Stimulated activated CD8-positive, alpha-beta memory T cell treated with anti-CD3 and anti-CD28 coated beads, Interleukin-15, amount 100 ng/mL, for 1 hour (primary cell): ENCODE measurements at regions not wholly inside any gene's neighbourhood (a gene's known extent, or its start where the extent isn't known, plus 50 kb on each side); places are given as distances from the start of the nearest gene placed in this dataset.
"Not testable (repeated sequence)": the region's sequence is repeated elsewhere in the genome, so short reads cannot be mapped to it uniquely, and the experiment has no call there.

Experiments used
- DNase-seq: peaks from one replicate; pipeline ENCODE4 v3.0.0-alpha.2; 2020; ENCODE audit warnings: low read depth

DNA sequence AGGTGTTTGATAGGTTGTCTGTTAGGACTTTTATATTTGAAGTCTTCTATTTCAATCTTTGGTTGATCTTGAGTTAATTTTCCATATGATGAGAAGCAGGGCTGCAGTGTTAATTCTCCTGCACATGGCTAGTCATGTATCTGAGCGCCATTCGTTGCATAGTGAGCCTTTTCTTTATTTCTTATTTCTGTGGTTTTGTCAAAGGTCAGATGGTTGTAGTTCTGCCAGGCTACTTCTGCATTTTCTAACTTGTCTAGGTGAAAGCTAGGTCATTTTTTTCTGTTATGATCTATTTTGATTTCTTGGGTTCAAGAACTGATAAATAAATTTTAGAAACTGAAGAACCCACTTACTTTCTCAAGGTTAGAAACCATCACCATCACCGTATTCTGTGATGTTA is 56.7 kb downstream of the CCDC74A start:
- DNase-seq, result no peak

DNA sequence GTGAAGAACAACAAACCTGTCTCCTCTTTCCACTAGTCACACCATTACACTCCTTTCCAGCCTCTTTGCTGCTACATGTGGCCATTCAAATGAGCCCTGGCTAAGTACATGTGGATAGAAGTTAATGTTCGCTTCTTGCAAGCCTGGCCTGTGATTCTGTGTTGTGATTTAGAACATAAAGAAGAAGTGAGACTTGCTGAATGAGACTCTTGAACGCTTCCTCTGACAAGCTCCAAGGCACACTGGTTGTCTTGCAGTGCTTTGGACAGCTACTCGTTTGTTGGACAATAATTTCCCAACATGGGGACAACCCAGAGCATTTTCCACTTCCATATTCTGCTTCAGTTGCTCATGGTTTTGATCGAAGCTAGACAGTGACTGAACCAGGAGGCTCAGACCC is 57.3 kb downstream of the CCDC74A start:
- DNase-seq, result no peak

DNA sequence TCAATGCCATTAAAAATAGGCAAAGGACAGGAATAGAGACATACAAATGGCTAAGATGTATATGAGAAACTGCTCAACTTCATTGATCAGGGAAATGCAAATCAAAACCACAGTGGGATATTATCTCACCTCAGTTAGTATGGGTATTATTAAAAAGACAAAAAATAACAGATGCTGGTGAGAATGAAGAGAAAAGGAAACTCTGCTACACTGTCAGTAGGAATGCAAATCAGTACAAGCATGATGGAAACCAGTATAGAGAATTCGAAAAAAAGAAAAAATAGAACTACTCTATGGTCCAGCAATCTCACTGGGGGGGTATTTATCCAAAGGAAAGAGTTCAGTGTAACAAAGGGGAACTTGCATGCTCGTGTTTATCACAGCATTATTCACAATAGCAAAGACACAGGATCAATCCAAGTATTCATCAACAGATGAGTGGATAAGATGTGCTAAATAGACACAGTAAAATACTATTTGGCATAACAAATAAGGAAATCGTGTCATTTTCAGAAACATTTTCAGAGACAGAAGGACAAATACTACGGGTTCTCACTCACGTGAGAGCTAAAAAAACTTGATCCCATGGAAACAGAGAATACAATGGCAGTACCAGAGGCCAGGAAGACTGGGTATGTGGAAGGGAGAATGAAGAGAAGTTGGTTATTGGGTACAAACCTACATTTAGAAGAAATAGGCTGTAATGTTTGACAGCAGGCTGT is 60.6 kb downstream of the CCDC74A start:
- no peak for DNase-seq

DNA sequence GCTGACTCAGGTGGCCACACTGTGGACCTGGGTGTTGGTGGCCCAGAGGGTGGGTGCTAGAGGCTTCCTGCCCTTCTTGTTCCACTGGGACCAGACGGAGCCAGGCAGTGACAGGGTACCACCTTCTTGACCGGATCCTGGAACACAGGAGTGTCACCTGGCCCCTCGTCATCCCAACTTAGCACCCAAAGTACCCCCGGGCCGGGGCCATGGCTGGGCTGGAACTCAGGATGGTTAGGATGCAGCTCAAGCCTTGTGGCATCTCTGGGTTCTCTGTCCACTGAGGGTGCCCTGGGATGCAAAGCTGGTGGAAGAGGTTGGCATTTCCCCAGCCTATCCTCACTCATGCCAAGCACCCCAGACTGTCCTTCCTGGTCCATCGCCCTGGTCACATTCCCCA is 61.4 kb downstream of the CCDC74A start:
- DNase-seq, result not testable (repeated sequence)

DNA sequence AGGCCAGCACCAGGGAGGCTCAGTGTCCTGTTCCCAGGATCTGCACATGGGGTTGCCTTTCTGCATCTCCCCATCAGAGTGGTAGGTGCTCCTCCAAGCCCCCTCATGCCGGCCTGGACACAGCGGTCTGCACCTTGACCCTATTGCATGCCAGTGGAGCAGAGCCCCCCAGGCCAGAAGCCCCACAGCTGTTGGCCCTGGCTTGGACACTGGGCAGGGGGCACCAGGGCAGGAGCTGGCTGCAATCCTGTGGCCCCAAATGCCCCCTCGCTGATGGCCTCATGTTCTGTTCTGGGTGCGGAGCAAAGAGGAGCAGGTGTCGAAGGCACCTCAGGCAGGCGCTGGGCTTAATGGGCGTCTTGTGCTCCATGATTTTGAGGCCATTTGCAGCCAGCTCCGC is 62.7 kb downstream of the CCDC74A start:
- no peak for DNase-seq

DNA sequence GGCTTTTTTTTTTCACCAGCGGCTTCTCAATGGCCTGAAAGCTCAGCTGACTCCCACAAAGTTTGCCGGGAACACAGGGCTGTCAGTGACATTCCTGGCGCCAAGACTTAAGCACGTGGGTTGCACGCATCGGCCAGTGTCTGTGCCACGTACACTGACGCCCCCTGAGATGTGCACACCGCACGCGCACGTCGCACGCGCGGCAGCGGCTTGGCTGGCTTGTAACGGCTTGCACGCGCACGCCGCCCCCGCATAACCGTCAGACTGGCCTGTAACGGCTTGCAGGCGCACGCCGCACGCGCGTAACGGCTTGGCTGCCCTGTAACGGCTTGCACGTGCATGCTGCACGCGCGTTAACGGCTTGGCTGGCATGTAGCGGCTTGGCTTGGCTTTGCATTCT is 63.2 kb downstream of the CCDC74A start:
- DNase-seq, result no peak

DNA sequence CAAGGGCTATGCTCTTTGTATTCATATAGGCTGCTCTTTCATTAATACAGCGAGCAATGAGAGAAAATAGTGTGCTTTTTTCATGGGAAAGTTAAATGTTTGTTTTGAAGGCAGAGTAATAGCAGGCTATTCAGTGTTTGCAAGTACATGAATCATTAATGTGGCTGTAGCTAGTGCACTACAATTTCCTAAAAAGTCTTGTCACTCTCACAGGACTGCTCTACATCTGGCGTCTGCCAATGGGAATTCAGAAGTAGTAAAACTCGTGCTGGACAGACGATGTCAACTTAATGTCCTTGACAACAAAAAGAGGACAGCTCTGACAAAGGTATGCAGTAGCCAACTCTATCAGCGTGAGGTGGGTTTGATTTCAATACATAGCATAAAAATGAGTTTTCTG is 68.9 kb downstream of the CCDC74A start:
- DNase-seq, result not testable (repeated sequence)

DNA sequence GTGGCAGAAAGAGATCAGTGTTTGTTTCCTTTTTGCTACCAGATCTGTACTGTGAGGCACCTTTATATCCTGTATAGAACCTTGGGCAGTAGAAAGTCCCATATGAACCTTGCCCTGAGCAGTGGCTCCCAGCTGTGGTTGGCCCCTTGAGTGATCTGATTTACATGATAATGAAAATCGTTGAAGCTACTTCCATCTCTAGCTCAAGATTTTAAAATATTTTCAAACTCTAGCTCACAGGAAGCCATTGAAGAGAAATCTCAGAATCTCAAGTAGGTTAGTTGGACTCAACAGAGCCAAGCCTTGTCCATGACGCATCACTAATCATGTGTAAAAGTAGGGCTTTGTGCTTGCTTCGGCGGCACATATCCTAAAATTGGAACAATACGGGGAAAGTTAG is 74.8 kb downstream of the CCDC74A start:
- not testable (repeated sequence) for DNase-seq

DNA sequence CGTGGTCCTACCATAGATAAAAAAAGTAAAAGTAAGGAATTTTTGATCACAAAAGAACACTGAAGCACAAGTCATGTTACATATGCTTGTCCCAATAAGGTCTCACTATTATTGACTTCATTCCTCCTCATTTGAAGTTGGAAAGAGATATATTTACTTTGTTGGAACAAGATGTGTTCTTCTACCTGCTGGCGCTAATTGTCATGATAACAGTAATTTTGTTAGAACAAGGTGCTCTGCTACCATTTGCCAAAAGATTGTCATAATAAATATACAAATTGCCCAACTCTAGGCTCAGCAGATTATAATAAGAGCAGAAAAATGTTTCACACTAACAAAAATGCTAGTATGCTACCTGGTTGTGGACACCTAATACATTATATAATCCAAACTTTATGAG is 77.0 kb downstream of the CCDC74A start:
- not testable (repeated sequence) for DNase-seq

DNA sequence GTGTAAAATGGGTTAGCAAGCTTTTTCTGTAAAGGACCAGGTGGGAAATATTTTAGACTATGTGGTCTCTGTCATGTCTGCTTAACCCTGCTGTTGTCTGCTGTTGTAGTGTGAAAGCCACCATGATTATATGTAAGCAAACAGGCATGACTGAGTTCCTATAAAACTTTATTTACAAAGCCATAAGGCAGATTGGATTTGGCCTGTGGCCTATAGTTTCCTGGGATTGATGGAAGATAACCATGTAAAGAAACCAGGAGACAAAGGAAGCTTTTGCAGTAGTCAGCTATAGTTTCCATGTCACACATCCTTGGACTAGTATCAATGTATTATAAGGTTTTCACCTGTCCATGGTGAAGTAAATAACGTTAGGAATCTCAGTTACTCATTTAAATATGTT is 78.7 kb downstream of the CCDC74A start:
- not testable (repeated sequence) for DNase-seq

DNA sequence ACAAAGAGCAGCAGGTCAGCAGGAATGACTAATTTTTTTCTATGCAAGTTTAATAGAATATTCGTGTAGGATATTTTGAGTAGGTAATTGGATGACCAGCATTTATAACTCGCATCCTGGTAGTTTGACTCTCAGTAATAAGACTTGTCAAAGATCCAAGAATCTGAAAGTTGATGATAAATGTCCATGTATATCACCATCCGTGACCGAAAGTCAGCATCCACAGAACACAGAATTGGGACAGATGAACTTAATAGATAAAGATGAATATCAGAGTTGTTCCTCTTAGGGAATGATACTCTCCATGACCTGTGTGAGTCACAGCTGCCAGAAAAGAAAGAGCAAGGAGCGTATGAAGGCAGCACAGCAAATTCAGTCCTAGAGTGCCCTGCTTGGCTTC is 79.4 kb downstream of the CCDC74A start:
- not testable (repeated sequence) for DNase-seq

DNA sequence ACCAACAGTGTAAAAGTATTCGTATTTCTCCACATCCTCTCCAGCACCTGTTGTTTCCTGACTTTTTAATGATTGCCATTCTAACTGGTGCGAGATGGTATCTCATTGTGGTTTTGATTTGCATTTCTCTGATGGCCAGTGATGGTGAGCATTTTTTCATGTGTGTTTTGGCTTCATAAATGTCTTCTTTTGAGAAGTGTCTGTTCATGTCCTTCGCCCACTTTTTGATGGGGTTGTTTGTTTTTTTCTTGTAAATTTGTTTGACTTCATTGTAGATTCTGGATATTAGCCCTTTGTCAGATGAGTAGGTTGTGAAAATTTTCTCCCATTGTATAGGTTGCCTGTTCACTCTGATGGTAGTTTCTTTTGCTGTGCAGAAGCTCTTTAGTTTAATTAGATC is 86.9 kb downstream of the CCDC74A start:
- DNase-seq, result not testable (repeated sequence)

DNA sequence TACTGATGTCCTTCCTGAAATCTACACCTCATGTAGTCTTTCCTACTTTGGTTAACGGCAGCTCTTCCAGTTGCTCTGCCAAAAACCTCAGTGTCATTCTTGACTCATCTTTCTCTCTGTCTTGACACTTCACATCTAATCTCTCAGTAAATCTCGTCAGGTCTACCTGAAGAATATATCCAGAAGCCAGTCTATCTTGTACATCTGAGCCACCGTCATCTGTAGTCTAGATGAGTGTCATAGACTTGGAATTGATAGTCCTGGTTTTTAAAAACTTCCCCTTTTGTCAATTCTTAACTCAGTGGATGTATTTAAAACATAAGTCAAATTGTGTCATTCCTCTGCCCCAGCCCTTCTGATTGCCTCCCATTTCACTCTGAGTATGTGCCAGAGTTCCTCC is 90.6 kb downstream of the CCDC74A start:
- DNase-seq, result not testable (repeated sequence)

DNA sequence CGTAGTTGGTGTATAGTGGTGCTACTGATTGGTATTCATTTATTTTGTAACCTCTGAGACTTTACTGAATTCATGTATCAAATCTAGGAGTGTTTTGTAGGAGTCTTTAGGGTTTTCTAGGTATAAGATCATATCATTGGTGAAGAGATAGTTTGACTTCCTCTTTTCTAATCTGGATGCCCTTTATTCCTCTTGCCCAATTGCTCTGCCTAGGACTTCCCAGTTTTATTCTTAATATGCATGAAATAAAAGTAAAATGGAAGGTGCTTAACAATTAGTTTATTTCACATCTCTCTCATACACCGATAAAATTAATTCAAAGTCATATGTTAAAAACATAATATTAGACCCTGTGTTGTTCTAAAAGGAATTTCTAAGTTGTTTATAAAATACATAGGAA is 95.2 kb downstream of the CCDC74A start:
- DNase-seq, result not testable (repeated sequence)

DNA sequence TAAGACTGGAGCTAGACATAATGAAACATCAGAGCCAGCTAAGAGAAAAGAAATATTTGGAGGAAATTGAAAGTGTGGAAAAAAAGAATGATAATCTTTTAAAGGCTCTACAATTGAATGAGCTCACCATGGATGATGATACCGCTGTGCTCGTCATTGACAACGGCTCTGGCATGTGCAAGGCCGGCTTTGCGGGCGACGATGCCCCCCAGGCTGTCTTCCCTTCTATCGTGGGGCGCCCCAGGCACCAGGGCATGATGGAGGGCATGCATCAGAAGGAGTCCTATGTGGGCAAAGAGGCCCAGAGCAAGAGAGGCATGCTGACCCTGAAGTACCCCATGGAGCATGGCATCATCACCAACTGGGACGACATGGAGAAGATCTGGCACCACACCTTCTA is 98.3 kb downstream of the CCDC74A start:
- DNase-seq, result not testable (repeated sequence)

DNA sequence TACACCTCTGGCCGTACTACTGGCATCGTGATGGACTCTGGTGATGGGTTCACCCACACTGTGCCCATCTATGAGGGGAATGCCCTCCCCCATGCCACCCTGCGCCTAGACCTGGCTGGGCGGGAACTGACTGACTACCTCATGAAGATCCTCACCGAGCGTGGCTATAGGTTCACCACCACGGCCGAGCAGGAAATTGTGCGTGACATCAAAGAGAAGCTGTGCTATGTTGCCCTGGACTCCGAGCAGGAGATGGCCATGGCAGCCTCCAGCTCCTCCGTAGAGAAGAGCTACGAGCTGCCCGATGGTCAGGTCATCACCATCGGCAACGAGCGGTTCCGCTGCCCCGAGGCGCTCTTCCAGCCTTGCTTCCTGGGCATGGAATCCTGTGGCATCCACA is 98.9 kb downstream of the CCDC74A start:
- not testable (repeated sequence) for DNase-seq

DNA sequence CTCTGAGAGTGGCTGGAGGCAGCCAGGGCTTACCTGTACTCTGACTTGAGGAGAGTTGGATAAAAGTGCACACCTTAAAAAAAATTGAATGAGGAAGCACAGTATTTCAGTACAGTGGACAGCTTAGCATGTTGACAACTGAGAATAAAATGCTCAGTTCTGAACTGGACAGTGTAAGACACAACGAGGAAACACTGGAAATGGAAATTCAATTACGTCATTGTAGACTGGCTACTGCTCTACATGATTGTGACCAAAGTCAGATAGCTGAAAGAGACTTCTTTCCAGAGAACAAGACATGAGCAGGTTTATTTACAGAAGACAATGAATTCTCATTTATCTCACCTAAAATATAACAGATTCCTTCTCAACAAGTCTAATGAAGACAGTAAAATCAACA is 100.1 kb downstream of the CCDC74A start:
- not testable (repeated sequence) for DNase-seq

DNA sequence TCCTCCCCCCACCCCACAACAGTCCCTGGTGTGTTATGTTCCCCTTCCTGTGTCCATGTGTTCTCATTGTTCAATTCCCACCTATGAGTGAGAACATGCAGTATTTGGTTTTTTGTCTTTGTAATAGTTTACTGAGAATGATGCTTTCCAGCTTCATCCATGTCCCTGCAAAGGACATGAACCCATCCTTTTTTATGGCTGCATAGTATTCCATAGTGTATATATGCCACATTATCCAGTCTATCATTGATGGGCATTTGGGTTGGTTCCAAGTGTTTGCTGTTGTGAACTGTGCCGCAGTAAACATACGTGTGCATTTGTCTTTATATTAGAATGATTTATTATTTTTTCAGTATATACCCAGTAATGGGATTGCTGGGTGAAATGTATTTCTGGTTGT is 104.0 kb downstream of the CCDC74A start:
- not testable (repeated sequence) for DNase-seq

DNA sequence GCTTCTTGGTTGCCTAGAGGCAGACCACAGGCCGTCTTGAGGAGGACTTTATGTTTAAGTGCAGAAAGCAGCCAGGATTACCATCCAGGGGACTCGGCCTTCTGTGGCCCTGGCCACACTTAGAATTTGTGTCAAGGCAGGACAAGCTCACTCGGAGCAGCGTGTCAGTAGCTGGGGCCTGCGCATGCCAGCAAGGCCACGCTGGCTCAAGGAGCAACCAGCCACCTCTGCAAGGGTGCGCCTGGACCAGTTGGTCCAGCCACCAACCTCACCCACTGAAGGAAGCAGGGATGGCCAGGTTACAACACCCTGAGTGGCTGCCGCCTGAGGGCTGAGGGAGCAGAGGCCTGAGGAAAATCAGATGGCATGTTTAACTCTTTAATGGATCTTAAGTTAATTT is 105.7 kb downstream of the CCDC74A start:
- not testable (repeated sequence) for DNase-seq

DNA sequence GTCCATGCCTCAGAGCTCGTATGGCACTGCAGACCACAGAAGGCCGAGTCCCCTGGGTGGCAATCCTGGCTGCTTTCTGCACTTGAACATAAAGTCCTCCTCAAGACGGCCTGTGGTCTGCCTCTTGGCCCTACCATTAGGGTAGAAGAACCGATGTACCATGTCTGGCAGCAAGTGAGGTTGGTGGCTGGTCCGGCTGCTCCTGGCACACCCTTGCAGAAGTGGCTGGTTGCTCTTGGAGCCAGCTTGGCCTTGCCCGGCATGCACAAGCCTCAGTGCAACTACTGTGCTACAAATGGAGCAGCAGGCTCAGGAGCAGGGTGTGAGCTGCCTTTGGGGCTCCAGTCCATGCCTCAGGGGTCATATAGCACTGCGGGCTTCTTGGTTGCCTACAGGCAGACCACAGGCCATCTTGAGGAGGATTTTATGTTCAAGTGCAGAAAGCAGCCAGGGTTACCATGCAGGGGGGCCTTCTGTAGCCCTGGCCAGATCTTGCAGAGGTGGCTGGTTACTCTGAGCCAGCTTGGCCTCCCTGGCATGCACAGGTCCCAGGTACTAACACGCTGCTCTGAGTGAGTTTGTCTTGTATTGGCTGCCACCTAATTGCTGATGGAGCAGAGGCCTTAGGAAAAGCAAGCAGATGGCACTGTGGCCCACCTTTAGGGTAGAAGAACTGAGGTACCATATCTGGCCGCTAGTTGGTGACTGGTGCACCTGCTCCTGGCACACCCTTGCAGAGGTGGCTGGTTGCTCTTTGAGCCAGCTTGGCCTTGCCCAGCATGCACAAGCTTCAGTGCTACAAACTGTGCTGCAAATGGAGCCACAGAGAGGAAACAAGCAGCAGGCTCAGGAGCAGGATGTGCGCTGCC is 106.4 kb downstream of the CCDC74A start:
- not testable (repeated sequence) for DNase-seq

DNA sequence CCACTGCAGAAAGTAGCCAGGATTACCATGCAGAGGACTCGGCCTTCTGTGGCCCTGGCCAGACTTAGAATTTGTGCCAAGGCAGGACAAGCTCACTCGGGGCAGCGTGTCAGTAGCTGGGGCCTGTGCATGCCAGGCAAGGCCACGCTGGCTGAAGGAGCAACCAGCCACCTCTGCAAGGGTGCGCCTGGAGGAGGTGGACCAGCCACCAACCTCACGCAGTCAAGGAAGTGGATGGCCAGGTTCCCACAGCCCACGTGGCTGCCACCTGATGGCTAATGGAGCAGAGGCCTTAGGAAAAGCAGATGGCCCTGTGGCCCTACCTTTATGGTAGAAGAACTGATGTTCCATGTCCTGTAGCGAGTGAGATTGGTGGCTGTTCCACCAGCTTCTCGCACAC is 107.9 kb downstream of the CCDC74A start:
- no peak for DNase-seq

DNA sequence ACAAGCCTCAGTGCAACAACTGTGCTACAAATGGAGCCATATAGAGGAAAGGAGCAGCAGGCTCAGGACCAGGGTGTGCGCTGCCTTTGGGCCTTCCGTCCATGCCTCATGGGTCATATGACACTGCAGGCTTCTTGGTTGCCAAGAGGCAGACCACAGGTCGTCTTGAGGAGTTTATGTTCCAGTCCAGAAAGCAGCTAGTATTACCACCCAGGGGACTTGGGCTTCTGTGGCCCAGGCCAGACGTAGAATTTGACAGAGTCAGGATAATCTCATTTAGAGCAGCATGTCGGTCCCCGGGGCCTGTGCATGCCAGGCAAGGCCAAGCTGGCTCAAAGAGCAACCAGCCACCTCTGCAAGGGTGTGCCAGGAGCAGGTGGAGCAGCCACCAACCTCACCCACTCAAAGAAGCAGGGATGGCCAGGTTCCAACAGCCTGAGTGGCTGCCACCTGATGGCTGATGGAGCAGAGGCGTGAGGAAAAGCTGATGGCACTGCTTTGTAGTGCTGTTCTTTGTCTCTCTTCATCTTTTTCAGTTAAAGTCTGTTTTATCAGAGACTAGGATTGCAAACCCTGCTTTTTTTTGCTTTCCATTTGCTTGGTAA is 109.1 kb downstream of the CCDC74A start:
- not testable (repeated sequence) for DNase-seq
